Tibial artery (tissue), 4 donors: ENCODE measurements at regions not wholly inside any gene's neighbourhood (a gene's known extent, or its start where the extent isn't known, plus 50 kb on each side); places are given as distances from the start of the nearest gene placed in this dataset.

Source experiments
- DNase-seq, 2 donors: peaks; one replicate each; pipeline ENCODE4 v3.0.0-alpha.2; 2019
- H3K27ac ChIP-seq, 2 donors: fragments of 200-600 bp; sonication (generic) in 1 of 2; 1 replicate in 1 of 2; 2 replicates in 1 of 2; pipeline ENCODE4 v1.5.1; 2018 to 2019; ENCODE audit warnings: mild to moderate bottlenecking in 1 of 2
- H3K27me3 ChIP-seq, 2 donors: fragments of 200-600 bp; sonication (generic) in 1 of 2; one replicate each; pipeline versions ENCODE4 v1.5.1 to v1.6.0; 2016 to 2019
- H3K36me3 ChIP-seq, 3 donors: fragments of 200-600 bp; sonication (generic) in 2 of 3; one replicate each; pipeline ENCODE4 v1.5.1; 2016 to 2019; ENCODE audit warnings: mild to moderate bottlenecking in 2 of 3
- H3K4me1 ChIP-seq, 4 donors: fragments of 200-600 bp; sonication (generic) in 2 of 4; 1 replicate in 3 of 4; 2 replicates in 1 of 4; pipeline ENCODE4 v1.5.1; 2016 to 2019
- H3K4me3 ChIP-seq, 2 donors: fragments of 200-600 bp; sonication (generic) in 1 of 2; 1 replicate in 1 of 2; 2 replicates in 1 of 2; pipeline ENCODE4 v1.5.1; 2018 to 2019; ENCODE audit warnings: mild to moderate bottlenecking in 2 of 2
- H3K9me3 ChIP-seq, 3 donors: fragments of 200-600 bp; sonication (generic) in 1 of 3; one replicate each; pipeline ENCODE4 v1.5.1; 2016 to 2019
- intact Hi-C: fragments of 100-400 bp; cut with DNase I; formaldehyde crosslinking; loops from one replicate; pipeline ENCODE4 v1.15.0; 2023; ENCODE audit warnings: low total_unique reads
- TF ChIP-seq, protein P1 (sequence below), 2 experiments: fragments of 200-600 bp in 1 of 2; fragments of 450-650 bp in 1 of 2; IDR thresholded peaks; one replicate each; pipeline ENCODE4 v1.5.1; 2017 to 2019; ENCODE audit warnings: antibody characterized with exemption in 2 of 2, mild to moderate bottlenecking in 1 of 2, moderate library complexity in 1 of 2

GRCh38 chr22:48926136-48926535 is 901.5 kb downstream of the BRD1 start:
- no peaks in the 10 kb centered on the region for H3K9me3 ChIP-seq
- no peak for DNase-seq
- H3K36me3 ChIP-seq, result no peaks in the 10 kb centered on the region
- H3K27me3 ChIP-seq, result peaks cover 0 to 8% of the 10 kb centered on the region in 2 donors
- H3K4me1 ChIP-seq, result no peaks in the 10 kb centered on the region
- intact Hi-C loops, result no loop called here
- H3K27ac ChIP-seq, result no peak overlapping the region
- H3K4me3 ChIP-seq, result no peak overlapping the region
- TF ChIP-seq, protein P1, sequence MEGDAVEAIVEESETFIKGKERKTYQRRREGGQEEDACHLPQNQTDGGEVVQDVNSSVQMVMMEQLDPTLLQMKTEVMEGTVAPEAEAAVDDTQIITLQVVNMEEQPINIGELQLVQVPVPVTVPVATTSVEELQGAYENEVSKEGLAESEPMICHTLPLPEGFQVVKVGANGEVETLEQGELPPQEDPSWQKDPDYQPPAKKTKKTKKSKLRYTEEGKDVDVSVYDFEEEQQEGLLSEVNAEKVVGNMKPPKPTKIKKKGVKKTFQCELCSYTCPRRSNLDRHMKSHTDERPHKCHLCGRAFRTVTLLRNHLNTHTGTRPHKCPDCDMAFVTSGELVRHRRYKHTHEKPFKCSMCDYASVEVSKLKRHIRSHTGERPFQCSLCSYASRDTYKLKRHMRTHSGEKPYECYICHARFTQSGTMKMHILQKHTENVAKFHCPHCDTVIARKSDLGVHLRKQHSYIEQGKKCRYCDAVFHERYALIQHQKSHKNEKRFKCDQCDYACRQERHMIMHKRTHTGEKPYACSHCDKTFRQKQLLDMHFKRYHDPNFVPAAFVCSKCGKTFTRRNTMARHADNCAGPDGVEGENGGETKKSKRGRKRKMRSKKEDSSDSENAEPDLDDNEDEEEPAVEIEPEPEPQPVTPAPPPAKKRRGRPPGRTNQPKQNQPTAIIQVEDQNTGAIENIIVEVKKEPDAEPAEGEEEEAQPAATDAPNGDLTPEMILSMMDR (IDR thresholded peaks at IDR 0.05), result no peak

DNA sequence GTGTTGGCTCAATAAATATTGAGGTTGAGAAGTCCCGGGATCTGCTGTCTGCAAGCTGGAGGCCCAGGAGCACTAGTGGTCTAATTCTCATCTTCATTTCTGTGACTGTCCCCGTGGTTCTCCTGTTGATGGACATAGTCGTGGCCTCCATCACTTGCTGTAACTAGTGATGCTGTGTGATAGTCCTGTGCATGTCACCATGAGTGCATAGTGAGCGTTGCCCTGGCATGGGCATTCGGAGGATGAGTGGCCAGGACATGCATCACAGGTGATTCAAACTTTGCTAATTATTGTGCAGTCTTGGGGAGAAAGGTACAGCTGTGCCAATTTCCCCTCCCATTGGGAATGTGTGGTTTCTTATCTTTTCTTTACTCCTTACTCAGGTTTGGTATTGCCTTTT is 902.2 kb downstream of the BRD1 start:
- Histone ChIP-seq H3K27me3 (peaks cover 0 to 8% of the 10 kb centered on the region in 2 donors), H3K4me1 (no peaks in the 10 kb centered on the region), H3K4me3 (no peak overlapping the region), H3K36me3 (no peaks in the 10 kb centered on the region), H3K9me3 (no peaks in the 10 kb centered on the region), H3K27ac (no peak overlapping the region)
- no peak for DNase-seq
- intact Hi-C loops, result no loop called here
- TF ChIP-seq, protein P1 (IDR thresholded peaks at IDR 0.05), result no peak

- intact Hi-C loops, result no loop called here
- DNase-seq, result peak in 1 of 2 donors; percentile 33
- H3K36me3 ChIP-seq, result no peaks in the 10 kb centered on the region
- H3K4me3 ChIP-seq, result no peak overlapping the region
- no peak overlapping the region for H3K27ac ChIP-seq
- peaks cover 0 to 16% of the 10 kb centered on the region in 2 donors for H3K27me3 ChIP-seq
- no peaks in the 10 kb centered on the region for H3K9me3 ChIP-seq
- TF ChIP-seq, protein P1 (IDR thresholded peaks at IDR 0.05), result no peak
- no peaks in the 10 kb centered on the region for H3K4me1 ChIP-seq
These were observed 903.7 kb downstream of the BRD1 start for GRCh38 chr22:48923996-48924395.

DNA sequence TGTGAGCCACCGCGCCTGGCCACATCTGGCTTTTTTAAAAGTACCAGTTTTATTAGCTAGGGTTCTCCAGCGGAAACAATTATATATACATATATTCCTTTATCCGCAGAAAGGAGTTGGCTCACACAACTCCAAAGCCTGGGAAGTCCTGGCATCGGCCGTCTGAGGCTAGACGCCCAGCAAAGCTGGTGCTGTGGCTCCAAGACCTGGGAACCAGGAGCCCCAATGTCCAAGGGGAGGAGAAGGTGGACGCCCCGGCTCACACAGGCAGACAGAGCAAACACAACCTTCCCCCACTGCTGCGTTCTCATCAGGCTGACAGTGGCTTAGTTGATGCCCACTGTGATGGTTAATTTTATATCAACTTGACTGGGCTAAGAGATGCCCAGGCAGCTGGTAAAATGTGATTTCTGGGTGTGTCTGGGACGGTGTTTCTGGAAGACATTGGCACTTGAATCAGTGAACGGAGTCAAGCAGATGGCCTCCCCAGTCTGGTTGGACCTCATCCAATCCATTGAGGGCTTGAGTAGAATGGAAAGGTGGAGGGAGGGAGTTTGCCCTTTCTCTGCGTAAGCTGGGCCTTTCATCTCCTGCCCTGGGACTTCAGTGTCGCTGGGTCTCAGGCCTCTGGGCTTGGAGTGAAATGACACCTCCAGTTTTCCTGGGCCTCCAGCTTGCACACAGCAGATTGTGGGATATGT is 904.4 kb downstream of the BRD1 start:
- H3K9me3 ChIP-seq, result no peaks in the 10 kb centered on the region
- no peak overlapping the region for H3K27ac ChIP-seq
- no peaks in the 10 kb centered on the region for H3K36me3 ChIP-seq
- no peaks in the 10 kb centered on the region for H3K4me1 ChIP-seq
- intact Hi-C loops, result no loop called here
- TF ChIP-seq, protein P1 (IDR thresholded peaks at IDR 0.05), result no peak
- peak in 1 of 2 donors; percentile 42 for DNase-seq
- H3K27me3 ChIP-seq, result peaks cover 0 to 22% of the 10 kb centered on the region in 2 donors
- H3K4me3 ChIP-seq, result no peak overlapping the region

DNA sequence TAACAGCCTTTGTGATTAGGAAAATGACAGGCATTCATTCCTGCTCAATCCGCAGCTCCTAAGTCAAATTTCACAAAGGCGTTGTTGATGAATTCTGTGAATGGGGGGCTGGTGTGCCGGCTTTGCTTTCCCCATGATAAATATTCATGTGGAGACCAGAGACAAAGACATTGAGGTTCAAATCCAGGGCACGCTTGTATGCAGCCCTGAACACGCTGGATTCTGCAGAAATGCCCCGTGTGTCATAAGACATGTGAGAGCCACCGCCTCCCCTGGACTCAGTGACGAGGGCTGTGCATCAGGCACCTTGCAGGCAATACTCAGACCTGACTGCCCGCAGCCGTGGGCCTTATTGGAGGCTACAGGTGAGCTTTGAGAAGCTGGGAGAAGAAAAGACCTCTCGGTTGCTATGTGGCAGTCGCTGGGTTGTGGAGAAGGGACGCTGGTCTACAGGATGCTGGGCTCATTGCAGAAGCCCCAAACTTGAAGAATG is 906.2 kb downstream of the BRD1 start:
- Histone ChIP-seq H3K27ac (no peak overlapping the region), H3K27me3 (peaks cover 0 to 35% of the 10 kb centered on the region in 2 donors), H3K9me3 (no peaks in the 10 kb centered on the region), H3K36me3 (no peaks in the 10 kb centered on the region), H3K4me3 (no peak overlapping the region), H3K4me1 (no peaks in the 10 kb centered on the region)
- DNase-seq, result peak in 1 of 2 donors; percentile 28
- intact Hi-C loops, result no loop called here
- TF ChIP-seq, protein P1 (IDR thresholded peaks at IDR 0.05), result no peak
